ENCODE measurements at regions not wholly inside any gene's neighbourhood (a gene's known extent, or its start where the extent isn't known, plus 50 kb on each side); places are given as distances from the start of the nearest gene placed in this dataset.

DNA sequence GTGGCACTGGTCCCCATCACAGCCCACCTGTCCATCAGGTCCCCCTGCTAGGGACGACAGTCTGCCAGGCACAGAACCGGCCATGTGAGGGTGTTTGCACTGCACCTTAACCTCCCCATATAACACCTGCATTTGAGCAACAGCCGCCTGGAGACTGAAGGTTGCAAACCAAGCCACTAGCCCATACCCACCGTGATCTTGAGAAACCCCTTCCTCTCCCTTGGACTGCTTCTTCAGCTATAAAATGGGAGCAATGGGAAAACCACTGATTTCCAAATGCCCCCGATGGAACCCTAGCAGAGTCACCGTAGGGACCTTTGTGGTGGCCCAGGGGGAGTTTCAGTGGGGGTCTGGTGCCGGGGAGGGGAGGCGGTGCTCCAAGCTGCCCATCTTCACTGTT, 120.1 kb downstream of the NPTX2 start:
- TF ChIP-seq CTCF (IDR thresholded peaks at IDR 0.05) (no peak), POLR2A (IDR thresholded peaks at IDR 0.05) (no peak)

Measured in uterus (tissue), 2 donors.